WTC11 (cell line): ENCODE measurements at regions not wholly inside any gene's neighbourhood (a gene's known extent, or its start where the extent isn't known, plus 50 kb on each side); places are given as distances from the start of the nearest gene placed in this dataset.

Experiments
- ATAC-seq: fragments of 200-7000 bp; cut with Tn5 transposase; 2 replicates; pipeline ENCODE4 v1.10.0; 2021; ENCODE audit warnings: mild to moderate bottlenecking, moderate library complexity
- CTCF ChIA-PET: fragments of 300-600 bp; sonication (Branson Sonifier 250); formaldehyde crosslinking; loops from one replicate; lab custom pipeline; 2021; ENCODE audit warnings: antibody characterized with exemption; lab: Charles Lee
- POLR2A ChIA-PET: fragments of 350-600 bp; sonication (Branson Sonifier 250); formaldehyde crosslinking; loops from one replicate; lab custom pipeline; 2021; ENCODE audit warnings: antibody characterized with exemption; lab: Charles Lee
- DNase-seq: peaks from one replicate; pipeline ENCODE4 v3.0.0; 2021; ENCODE audit warnings: low spot score
- H3K27ac Mint-ChIP-seq: 2 replicates; pipeline ENCODE4 v1.8.0; 2021; ENCODE audit warnings: mixed read lengths
- H3K27me3 Mint-ChIP-seq: 2 replicates; pipeline ENCODE4 v1.8.0; 2021; ENCODE audit warnings: low read depth, mild to moderate bottlenecking, moderate library complexity, mixed read lengths
- H3K36me3 Mint-ChIP-seq: 2 replicates; pipeline ENCODE4 v1.8.0; 2021; ENCODE audit warnings: mixed read lengths
- H3K4me1 Mint-ChIP-seq: 2 replicates; pipeline ENCODE4 v1.8.0; 2022; ENCODE audit warnings: mixed read lengths
- H3K4me3 Mint-ChIP-seq: 2 replicates; pipeline ENCODE4 v1.8.0; 2021; ENCODE audit warnings: mild to moderate bottlenecking, moderate library complexity, mixed read lengths
- H3K9me3 Mint-ChIP-seq: 2 replicates; pipeline ENCODE4 v1.8.0; 2021; ENCODE audit warnings: mixed read lengths
- CBFB ChIP-seq: sonication (generic); formaldehyde crosslinking; IDR thresholded peaks from 2 replicates; pipeline ENCODE4 v1.8.1; 2022; ENCODE audit warnings: mild to moderate bottlenecking, low read depth, missing genetic modification reagents
- ETV6 ChIP-seq: sonication (generic); formaldehyde crosslinking; IDR thresholded peaks from 2 replicates; pipeline ENCODE4 v1.8.1; 2022; ENCODE audit warnings: mild to moderate bottlenecking, missing genetic modification reagents
- FOXP1 ChIP-seq: sonication (generic); formaldehyde crosslinking; IDR thresholded peaks from 2 replicates; pipeline ENCODE4 v1.8.0; 2022; ENCODE audit warnings: missing genetic modification reagents, mild to moderate bottlenecking, moderate library complexity, borderline replicate concordance
- NFE2L1 ChIP-seq: sonication (generic); formaldehyde crosslinking; IDR thresholded peaks from 2 replicates; pipeline ENCODE4 v1.8.1; 2023; ENCODE audit warnings: missing genetic modification reagents
- SOX15 ChIP-seq: fragments of 250-450 bp; sonication (Bioruptor Pico); IDR thresholded peaks from 2 replicates; pipeline ENCODE4 v1.9.0; 2021; ENCODE audit warnings: mild to moderate bottlenecking
- TEAD1 ChIP-seq: sonication (generic); formaldehyde crosslinking; IDR thresholded peaks from 2 replicates; pipeline ENCODE4 v1.8.0; 2022; ENCODE audit warnings: mild to moderate bottlenecking, missing genetic modification reagents
- TEAD4 ChIP-seq: sonication (generic); formaldehyde crosslinking; IDR thresholded peaks from 2 replicates; pipeline ENCODE4 v1.8.0; 2022; ENCODE audit warnings: mild to moderate bottlenecking, missing genetic modification reagents
- ZBTB21 ChIP-seq: sonication (generic); formaldehyde crosslinking; IDR thresholded peaks from 2 replicates; pipeline ENCODE4 v1.8.1; 2023; ENCODE audit warnings: mild to moderate bottlenecking, missing genetic modification reagents, borderline replicate concordance
- ZNF263 ChIP-seq: sonication (generic); formaldehyde crosslinking; IDR thresholded peaks from 2 replicates; pipeline ENCODE4 v1.8.1; 2022; ENCODE audit warnings: low read depth, mild to moderate bottlenecking, moderate library complexity, missing genetic modification reagents
- ZNF423 ChIP-seq: fragments of 250-450 bp; sonication (Bioruptor Pico); IDR thresholded peaks from 2 replicates; pipeline ENCODE4 v2.1.2; 2022; ENCODE audit warnings: mild to moderate bottlenecking, moderate library complexity
- TF ChIP-seq, protein P1 (sequence below): sonication (generic); formaldehyde crosslinking; IDR thresholded peaks from 2 replicates; pipeline ENCODE4 v1.8.1; 2023; ENCODE audit warnings: mild to moderate bottlenecking, missing genetic modification reagents
- TF ChIP-seq, protein P2 (sequence below): fragments of 250-450 bp; sonication (Bioruptor Pico); IDR thresholded peaks from 2 replicates; pipeline ENCODE4 v1.9.0; 2021; ENCODE audit warnings: mild to moderate bottlenecking, borderline replicate concordance
- TF ChIP-seq, protein P3 (sequence below): sonication (generic); formaldehyde crosslinking; IDR thresholded peaks from 2 replicates; pipeline ENCODE4 v1.8.1; 2023; ENCODE audit warnings: mild to moderate bottlenecking, missing genetic modification reagents, borderline replicate concordance
- TF ChIP-seq, protein P4 (sequence below): sonication (generic); formaldehyde crosslinking; IDR thresholded peaks from 2 replicates; pipeline ENCODE4 v1.8.0; 2022; ENCODE audit warnings: mild to moderate bottlenecking, missing genetic modification reagents
- TF ChIP-seq, protein P5 (sequence below): sonication (generic); formaldehyde crosslinking; IDR thresholded peaks from 2 replicates; pipeline ENCODE4 v1.8.1; 2022; ENCODE audit warnings: low read depth, missing genetic modification reagents, borderline replicate concordance
- TF ChIP-seq, protein P6 (sequence below): sonication (generic); formaldehyde crosslinking; IDR thresholded peaks from 2 replicates; pipeline ENCODE4 v1.8.1; 2022; ENCODE audit warnings: missing genetic modification reagents, borderline replicate concordance

DNA sequence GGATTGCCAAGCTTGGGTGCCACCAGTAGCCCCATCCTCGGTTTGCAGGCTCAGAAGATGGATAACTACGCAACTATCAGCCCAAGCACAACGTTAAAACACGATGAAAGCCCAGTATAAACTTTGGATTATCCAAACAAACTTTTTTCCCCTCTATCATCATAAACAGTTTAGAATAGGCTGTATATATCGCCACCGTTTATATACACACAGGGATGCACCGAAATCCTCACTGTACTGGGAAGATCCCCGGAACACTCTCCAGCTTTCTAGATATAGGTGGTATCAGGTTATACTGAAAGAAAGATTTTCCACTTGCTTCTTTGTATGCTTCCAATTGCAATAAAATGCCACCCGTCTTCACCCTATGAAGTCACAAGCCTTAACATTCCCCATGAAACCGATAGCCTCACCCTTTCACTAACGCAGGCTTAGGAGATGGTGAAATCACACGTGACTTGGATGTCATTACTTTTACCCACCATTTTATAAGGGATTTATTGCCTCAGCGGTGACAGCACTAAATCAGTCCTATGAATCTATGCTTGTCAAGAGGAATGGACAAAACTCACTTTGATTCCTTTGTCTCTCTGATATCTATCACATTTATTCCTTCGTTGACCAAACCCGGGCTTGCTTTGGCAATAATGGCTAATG is 207.6 kb upstream of the FOXN3 start (continued):
- TF ChIP-seq, protein P1, sequence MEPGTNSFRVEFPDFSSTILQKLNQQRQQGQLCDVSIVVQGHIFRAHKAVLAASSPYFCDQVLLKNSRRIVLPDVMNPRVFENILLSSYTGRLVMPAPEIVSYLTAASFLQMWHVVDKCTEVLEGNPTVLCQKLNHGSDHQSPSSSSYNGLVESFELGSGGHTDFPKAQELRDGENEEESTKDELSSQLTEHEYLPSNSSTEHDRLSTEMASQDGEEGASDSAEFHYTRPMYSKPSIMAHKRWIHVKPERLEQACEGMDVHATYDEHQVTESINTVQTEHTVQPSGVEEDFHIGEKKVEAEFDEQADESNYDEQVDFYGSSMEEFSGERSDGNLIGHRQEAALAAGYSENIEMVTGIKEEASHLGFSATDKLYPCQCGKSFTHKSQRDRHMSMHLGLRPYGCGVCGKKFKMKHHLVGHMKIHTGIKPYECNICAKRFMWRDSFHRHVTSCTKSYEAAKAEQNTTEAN (CRISPR knock-in tag): no peak
- TF ChIP-seq ZNF263 (CRISPR knock-in tag): no peak

DNA sequence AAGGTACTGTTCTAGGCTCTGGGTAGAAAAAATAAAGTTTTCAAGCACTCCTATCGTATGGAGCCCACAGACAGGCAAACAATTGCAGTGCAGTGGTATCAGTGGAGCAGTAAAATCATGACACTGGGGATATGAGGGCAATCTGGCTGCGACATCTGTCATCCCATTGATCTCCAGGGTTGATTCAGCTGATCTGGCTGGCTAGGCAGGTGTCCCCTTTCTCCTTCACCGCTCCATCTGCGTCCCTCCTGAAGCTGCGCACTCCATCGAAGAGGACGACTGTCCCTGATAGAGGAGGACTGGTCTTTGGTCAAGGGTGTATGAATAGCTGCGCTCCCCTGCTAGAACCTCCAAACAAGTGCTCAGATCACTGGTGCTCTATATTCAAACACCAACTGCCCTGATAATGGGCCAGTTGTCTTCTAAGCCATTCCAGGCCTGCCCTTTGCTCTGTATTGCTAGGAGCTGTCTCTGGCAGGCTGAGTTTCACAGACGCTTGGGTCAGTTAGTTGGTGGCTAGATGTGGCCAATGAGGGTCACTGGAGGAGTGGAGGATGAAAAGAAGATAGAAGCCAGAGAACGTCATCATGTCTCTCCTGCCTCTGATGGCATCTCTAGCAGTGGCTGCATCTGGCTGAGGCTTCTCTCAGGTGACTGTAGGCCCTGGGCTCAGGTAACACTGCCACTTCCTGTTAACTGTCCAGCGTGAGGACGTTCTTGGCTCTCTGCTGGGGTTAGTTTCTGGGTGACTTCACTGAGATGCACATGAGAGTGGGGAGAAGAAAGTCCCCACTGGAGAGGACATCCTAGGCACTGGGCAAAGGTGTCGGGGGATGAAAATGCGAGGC is 205.0 kb upstream of the FOXN3 start:
- H3K36me3 Mint-ChIP-seq: no peaks in the 10 kb centered on the region
- TF ChIP-seq, protein P2, sequence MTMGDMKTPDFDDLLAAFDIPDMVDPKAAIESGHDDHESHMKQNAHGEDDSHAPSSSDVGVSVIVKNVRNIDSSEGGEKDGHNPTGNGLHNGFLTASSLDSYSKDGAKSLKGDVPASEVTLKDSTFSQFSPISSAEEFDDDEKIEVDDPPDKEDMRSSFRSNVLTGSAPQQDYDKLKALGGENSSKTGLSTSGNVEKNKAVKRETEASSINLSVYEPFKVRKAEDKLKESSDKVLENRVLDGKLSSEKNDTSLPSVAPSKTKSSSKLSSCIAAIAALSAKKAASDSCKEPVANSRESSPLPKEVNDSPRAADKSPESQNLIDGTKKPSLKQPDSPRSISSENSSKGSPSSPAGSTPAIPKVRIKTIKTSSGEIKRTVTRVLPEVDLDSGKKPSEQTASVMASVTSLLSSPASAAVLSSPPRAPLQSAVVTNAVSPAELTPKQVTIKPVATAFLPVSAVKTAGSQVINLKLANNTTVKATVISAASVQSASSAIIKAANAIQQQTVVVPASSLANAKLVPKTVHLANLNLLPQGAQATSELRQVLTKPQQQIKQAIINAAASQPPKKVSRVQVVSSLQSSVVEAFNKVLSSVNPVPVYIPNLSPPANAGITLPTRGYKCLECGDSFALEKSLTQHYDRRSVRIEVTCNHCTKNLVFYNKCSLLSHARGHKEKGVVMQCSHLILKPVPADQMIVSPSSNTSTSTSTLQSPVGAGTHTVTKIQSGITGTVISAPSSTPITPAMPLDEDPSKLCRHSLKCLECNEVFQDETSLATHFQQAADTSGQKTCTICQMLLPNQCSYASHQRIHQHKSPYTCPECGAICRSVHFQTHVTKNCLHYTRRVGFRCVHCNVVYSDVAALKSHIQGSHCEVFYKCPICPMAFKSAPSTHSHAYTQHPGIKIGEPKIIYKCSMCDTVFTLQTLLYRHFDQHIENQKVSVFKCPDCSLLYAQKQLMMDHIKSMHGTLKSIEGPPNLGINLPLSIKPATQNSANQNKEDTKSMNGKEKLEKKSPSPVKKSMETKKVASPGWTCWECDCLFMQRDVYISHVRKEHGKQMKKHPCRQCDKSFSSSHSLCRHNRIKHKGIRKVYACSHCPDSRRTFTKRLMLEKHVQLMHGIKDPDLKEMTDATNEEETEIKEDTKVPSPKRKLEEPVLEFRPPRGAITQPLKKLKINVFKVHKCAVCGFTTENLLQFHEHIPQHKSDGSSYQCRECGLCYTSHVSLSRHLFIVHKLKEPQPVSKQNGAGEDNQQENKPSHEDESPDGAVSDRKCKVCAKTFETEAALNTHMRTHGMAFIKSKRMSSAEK (CRISPR knock-in tag): no peak
- TF ChIP-seq ZNF423 (CRISPR knock-in tag) (no peak), TEAD4 (no peak), FOXP1 (CRISPR knock-in tag) (no peak), NFE2L1 (CRISPR knock-in tag) (no peak), ETV6 (no peak), TEAD1 (no peak)
- TF ChIP-seq, protein P3, sequence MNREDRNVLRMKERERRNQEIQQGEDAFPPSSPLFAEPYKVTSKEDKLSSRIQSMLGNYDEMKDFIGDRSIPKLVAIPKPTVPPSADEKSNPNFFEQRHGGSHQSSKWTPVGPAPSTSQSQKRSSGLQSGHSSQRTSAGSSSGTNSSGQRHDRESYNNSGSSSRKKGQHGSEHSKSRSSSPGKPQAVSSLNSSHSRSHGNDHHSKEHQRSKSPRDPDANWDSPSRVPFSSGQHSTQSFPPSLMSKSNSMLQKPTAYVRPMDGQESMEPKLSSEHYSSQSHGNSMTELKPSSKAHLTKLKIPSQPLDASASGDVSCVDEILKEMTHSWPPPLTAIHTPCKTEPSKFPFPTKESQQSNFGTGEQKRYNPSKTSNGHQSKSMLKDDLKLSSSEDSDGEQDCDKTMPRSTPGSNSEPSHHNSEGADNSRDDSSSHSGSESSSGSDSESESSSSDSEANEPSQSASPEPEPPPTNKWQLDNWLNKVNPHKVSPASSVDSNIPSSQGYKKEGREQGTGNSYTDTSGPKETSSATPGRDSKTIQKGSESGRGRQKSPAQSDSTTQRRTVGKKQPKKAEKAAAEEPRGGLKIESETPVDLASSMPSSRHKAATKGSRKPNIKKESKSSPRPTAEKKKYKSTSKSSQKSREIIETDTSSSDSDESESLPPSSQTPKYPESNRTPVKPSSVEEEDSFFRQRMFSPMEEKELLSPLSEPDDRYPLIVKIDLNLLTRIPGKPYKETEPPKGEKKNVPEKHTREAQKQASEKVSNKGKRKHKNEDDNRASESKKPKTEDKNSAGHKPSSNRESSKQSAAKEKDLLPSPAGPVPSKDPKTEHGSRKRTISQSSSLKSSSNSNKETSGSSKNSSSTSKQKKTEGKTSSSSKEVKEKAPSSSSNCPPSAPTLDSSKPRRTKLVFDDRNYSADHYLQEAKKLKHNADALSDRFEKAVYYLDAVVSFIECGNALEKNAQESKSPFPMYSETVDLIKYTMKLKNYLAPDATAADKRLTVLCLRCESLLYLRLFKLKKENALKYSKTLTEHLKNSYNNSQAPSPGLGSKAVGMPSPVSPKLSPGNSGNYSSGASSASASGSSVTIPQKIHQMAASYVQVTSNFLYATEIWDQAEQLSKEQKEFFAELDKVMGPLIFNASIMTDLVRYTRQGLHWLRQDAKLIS (CRISPR knock-in tag): no peak
- TF ChIP-seq, protein P4, sequence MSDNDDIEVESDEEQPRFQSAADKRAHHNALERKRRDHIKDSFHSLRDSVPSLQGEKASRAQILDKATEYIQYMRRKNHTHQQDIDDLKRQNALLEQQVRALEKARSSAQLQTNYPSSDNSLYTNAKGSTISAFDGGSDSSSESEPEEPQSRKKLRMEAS (CRISPR knock-in tag): no peak
- TF ChIP-seq, all 79 proteins: peak for 0
- H3K27me3 Mint-ChIP-seq: peaks cover 5% of the 10 kb centered on the region
- ATAC-seq (no peak), DNase-seq (no peak)
- no peak overlapping the region for H3K4me3 Mint-ChIP-seq
- ChIA-PET CTCF (no interaction called here), POLR2A (interaction anchor here (0.6 kb wide), 1 partner anchor 197 kb away, joined by 5 read pairs; no protein-coding TSS in a partner anchor)
- H3K27ac Mint-ChIP-seq: no peak overlapping the region; the same call in 1 of the 2 replicates
- no peaks in the 10 kb centered on the region for H3K9me3 Mint-ChIP-seq
- H3K4me1 Mint-ChIP-seq: peaks cover 65% of the 10 kb centered on the region

DNA sequence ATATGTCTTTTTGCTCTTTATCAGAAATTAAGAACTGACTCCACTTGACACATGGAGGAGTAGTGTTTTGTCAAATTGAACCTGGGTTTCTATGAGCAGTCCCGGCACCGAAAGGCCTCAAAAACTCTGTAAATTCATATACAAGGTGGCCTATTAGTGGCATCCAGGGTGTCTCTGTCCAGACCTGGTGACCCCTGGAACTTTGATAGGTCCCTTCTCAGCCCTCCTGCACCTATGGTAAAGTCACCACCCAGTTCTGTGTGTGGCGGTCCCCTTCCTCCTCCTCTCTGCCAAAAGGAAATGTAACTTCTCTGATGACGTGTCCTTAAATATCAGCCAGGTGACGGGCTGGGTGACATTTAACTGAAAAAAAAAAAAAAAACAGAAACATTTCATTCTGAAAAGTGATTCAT is 204.0 kb upstream of the FOXN3 start:
- no peak for ATAC-seq
- H3K36me3 Mint-ChIP-seq: no peaks in the 10 kb centered on the region
- ChIA-PET CTCF (no interaction called here), POLR2A (no interaction called here)
- H3K9me3 Mint-ChIP-seq: no peaks in the 10 kb centered on the region
- no peak overlapping the region for H3K4me3 Mint-ChIP-seq
- H3K27ac Mint-ChIP-seq: no peak overlapping the region
- peaks cover 63% of the 10 kb centered on the region for H3K4me1 Mint-ChIP-seq
- no peak for TF ChIP-seq CBFB (CRISPR knock-in tag)
- TF ChIP-seq, protein P5, sequence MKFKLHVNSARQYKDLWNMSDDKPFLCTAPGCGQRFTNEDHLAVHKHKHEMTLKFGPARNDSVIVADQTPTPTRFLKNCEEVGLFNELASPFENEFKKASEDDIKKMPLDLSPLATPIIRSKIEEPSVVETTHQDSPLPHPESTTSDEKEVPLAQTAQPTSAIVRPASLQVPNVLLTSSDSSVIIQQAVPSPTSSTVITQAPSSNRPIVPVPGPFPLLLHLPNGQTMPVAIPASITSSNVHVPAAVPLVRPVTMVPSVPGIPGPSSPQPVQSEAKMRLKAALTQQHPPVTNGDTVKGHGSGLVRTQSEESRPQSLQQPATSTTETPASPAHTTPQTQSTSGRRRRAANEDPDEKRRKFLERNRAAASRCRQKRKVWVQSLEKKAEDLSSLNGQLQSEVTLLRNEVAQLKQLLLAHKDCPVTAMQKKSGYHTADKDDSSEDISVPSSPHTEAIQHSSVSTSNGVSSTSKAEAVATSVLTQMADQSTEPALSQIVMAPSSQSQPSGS (CRISPR knock-in tag): no peak
- no peak for TF ChIP-seq SOX15 (CRISPR knock-in tag)
- TF ChIP-seq, protein P6, sequence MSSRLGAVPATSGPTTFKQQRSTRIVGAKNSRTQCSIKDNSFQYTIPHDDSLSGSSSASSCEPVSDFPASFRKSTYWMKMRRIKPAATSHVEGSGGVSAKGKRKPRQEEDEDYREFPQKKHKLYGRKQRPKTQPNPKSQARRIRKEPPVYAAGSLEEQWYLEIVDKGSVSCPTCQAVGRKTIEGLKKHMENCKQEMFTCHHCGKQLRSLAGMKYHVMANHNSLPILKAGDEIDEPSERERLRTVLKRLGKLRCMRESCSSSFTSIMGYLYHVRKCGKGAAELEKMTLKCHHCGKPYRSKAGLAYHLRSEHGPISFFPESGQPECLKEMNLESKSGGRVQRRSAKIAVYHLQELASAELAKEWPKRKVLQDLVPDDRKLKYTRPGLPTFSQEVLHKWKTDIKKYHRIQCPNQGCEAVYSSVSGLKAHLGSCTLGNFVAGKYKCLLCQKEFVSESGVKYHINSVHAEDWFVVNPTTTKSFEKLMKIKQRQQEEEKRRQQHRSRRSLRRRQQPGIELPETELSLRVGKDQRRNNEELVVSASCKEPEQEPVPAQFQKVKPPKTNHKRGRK (CRISPR knock-in tag): no peak
- TF ChIP-seq TEAD4: no peak
- no peak for TF ChIP-seq ZBTB21 (CRISPR knock-in tag)
- DNase-seq: no peak
- H3K27me3 Mint-ChIP-seq: no peaks in the 10 kb centered on the region
